ENCODE measurements at regions not wholly inside any gene's neighbourhood (a gene's known extent, or its start where the extent isn't known, plus 50 kb on each side); places are given as distances from the start of the nearest gene placed in this dataset.

DNA sequence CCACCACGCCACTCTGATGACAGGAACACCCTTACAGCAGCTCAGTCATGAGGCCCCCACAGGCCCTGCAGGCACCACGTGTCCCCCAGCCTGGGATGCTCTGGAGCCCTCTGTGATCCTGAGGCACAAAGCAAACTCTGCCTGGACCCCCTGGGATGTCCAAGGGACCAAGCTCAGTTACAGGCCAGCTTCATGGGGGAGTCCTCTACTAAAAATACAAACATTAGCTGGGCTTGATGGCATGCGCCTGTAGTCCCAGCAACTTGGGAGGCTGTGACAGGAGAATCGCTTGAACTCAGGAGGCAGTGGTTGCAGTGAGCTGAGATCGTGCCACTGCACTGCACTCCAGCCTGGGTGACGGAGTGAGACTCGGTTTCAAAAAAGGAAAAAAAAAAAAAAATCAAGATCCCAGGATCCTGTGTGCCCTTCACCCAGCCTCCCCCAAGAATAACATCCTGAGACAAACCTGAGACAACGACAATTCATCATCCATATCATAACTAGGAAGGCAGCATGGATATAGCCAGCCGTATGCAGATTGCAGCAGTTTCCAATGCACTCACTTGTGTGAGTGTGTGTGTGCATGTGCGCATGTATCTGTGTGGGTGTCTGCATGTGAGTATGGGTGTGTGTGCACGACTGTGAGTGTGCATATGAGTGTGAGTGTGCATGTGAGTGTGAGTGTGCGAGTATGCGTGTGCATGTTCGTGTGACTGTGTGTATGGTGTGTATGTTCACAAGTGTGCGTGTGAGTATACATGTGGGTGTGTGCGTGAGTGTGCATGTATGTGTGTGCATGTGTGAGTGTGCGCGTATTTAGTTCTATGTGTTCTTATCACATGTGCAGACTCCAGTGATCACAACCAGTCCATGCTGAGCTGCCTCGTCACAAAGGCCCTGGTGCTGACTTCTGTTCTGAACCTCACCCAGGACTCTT lies 52.1 kb downstream of the NCOR2 start:
- H4K20me1 ChIP-seq (ENCODE audit: control insufficient read depth, insufficient read depth, low read depth, low read length), result peaks cover 11% of the 10 kb centered on the region; the same call in 1 of the 2 replicates
- H3K4me3 ChIP-seq (ENCODE audit: low read length), result no peak overlapping the region
- no peaks in the 10 kb centered on the region for H3K36me3 ChIP-seq (ENCODE audit: control insufficient read depth, low read length)
- peaks cover 63% of the 10 kb centered on the region for H3K79me2 ChIP-seq (ENCODE audit: control insufficient read depth, low read length)
- no peaks in the 10 kb centered on the region for H3K4me1 ChIP-seq (ENCODE audit: control insufficient read depth, low read length)
- no peak overlapping the region for H3K4me2 ChIP-seq (ENCODE audit: low read length)
- H3F3A ChIP-seq (ENCODE audit: control insufficient read depth, insufficient read depth), result no peaks in the 10 kb centered on the region
- H3K27ac ChIP-seq (ENCODE audit: low read depth, low read length), result no peak overlapping the region
- TF ChIP-seq EZH2phosphoT487 (IDR thresholded peaks at IDR 0.05; ENCODE audit: borderline replicate concordance, low read length), result no peak
- TF ChIP-seq, protein P1, sequence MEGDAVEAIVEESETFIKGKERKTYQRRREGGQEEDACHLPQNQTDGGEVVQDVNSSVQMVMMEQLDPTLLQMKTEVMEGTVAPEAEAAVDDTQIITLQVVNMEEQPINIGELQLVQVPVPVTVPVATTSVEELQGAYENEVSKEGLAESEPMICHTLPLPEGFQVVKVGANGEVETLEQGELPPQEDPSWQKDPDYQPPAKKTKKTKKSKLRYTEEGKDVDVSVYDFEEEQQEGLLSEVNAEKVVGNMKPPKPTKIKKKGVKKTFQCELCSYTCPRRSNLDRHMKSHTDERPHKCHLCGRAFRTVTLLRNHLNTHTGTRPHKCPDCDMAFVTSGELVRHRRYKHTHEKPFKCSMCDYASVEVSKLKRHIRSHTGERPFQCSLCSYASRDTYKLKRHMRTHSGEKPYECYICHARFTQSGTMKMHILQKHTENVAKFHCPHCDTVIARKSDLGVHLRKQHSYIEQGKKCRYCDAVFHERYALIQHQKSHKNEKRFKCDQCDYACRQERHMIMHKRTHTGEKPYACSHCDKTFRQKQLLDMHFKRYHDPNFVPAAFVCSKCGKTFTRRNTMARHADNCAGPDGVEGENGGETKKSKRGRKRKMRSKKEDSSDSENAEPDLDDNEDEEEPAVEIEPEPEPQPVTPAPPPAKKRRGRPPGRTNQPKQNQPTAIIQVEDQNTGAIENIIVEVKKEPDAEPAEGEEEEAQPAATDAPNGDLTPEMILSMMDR (IDR thresholded peaks at IDR 0.05; ENCODE audit: low read depth, low read length, poor library complexity, severe bottlenecking), result no peak
- no peaks in the 10 kb centered on the region for H3K27me3 ChIP-seq (ENCODE audit: control insufficient read depth, low read length)
- H3K9me2 ChIP-seq (replicated peaks; ENCODE audit: control insufficient read depth, low read length), result no peaks in the 10 kb centered on the region
- H3K9me3 ChIP-seq (ENCODE audit: control insufficient read depth, insufficient read depth, low read length), result no peaks in the 10 kb centered on the region

DNA sequence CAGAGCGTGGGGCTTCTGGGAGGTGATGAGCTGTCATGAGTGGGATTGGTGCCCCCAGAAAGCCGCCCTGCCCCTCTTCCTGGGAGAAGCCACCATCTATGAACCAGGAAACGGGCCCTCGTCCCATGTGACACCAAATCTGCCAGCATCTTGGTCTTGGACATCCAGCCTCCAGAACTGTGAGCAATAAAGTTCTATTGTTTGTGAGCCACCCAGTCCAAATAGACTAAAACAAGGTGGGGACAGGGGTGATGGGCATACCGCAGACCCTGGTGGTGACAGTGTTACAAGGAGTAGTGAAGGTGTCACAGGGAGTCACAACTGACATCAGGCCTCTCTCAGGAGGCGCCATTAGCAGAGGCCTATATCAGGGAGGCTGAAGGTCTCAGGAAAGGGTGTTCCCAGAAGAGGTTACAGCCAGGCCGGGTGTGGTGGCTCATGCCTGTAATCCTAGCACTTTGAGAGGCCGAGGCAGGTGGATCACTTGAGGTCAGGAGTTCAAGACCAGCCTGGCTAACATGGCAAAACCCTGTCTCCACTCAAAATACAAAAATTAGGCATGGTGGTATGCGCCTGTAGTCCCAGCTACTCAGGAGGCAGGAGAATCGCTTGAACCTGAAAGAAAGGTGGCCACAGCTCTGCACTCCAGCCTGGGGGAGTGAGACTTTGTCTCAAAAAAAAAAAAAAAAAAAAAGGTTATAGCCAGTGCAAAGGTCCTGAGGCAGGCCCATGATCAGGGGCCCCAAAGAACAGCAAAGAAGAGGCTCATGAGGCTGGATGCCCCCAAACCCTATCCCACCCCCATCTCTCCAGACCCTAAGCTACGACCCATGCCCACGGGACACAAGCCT lies 53.0 kb downstream of the NCOR2 start:
- TF ChIP-seq, protein P1 (IDR thresholded peaks at IDR 0.05; ENCODE audit: low read depth, low read length, poor library complexity, severe bottlenecking), result no peak
- TF ChIP-seq EZH2phosphoT487 (IDR thresholded peaks at IDR 0.05; ENCODE audit: borderline replicate concordance, low read length), result no peak
- no peaks in the 10 kb centered on the region for H3K27me3 ChIP-seq (ENCODE audit: control insufficient read depth, low read length)
- H3K4me1 ChIP-seq (ENCODE audit: control insufficient read depth, low read length), result no peaks in the 10 kb centered on the region
- H3K36me3 ChIP-seq (ENCODE audit: control insufficient read depth, low read length), result no peaks in the 10 kb centered on the region
- peaks cover 63% of the 10 kb centered on the region for H3K79me2 ChIP-seq (ENCODE audit: control insufficient read depth, low read length)
- H3K9me2 ChIP-seq (replicated peaks; ENCODE audit: control insufficient read depth, low read length), result no peaks in the 10 kb centered on the region
- H3K4me2 ChIP-seq (ENCODE audit: low read length), result no peak overlapping the region
- H3K4me3 ChIP-seq (ENCODE audit: low read length), result no peak overlapping the region
- H3K27ac ChIP-seq (ENCODE audit: low read depth, low read length), result no peak overlapping the region
- no peaks in the 10 kb centered on the region for H3F3A ChIP-seq (ENCODE audit: control insufficient read depth, insufficient read depth)
- no peaks in the 10 kb centered on the region for H3K9me3 ChIP-seq (ENCODE audit: control insufficient read depth, insufficient read depth, low read length)
- H4K20me1 ChIP-seq (ENCODE audit: control insufficient read depth, insufficient read depth, low read depth, low read length), result peaks cover 13% of the 10 kb centered on the region; the same call in 1 of the 2 replicates

GRCh38 chr12:124513297-124513867 lies 54.0 kb downstream of the NCOR2 start:
- H3F3A ChIP-seq (ENCODE audit: control insufficient read depth, insufficient read depth), result no peaks in the 10 kb centered on the region
- TF ChIP-seq EZH2phosphoT487 (IDR thresholded peaks at IDR 0.05; ENCODE audit: borderline replicate concordance, low read length), result no peak
- TF ChIP-seq, protein P1 (IDR thresholded peaks at IDR 0.05; ENCODE audit: low read depth, low read length, poor library complexity, severe bottlenecking), result no peak
- peaks cover 59% of the 10 kb centered on the region for H3K79me2 ChIP-seq (ENCODE audit: control insufficient read depth, low read length)
- H4K20me1 ChIP-seq (ENCODE audit: control insufficient read depth, insufficient read depth, low read depth, low read length), result peaks cover 13% of the 10 kb centered on the region; the same call in 1 of the 2 replicates
- no peaks in the 10 kb centered on the region for H3K9me3 ChIP-seq (ENCODE audit: control insufficient read depth, insufficient read depth, low read length)
- no peaks in the 10 kb centered on the region for H3K9me2 ChIP-seq (replicated peaks; ENCODE audit: control insufficient read depth, low read length)
- H3K36me3 ChIP-seq (ENCODE audit: control insufficient read depth, low read length), result no peaks in the 10 kb centered on the region
- H3K4me1 ChIP-seq (ENCODE audit: control insufficient read depth, low read length), result no peaks in the 10 kb centered on the region
- no peak overlapping the region for H3K4me3 ChIP-seq (ENCODE audit: low read length)
- no peak overlapping the region for H3K4me2 ChIP-seq (ENCODE audit: low read length)
- H3K27me3 ChIP-seq (ENCODE audit: control insufficient read depth, low read length), result no peaks in the 10 kb centered on the region
- no peak overlapping the region for H3K27ac ChIP-seq (ENCODE audit: low read depth, low read length)
